H1 (cell line): ENCODE measurements at regions not wholly inside any gene's neighbourhood (a gene's known extent, or its start where the extent isn't known, plus 50 kb on each side); places are given as distances from the start of the nearest gene placed in this dataset.
"Not testable (repeated sequence)": the region's sequence is repeated elsewhere in the genome, so short reads cannot be mapped to it uniquely, and the experiment has no call there.

Experiments used
- CTCF ChIA-PET: fragments of 300-600 bp; sonication (Branson Sonifier 250); formaldehyde crosslinking; loops from one replicate; lab custom pipeline; 2021; ENCODE audit not compliant: partially characterized antibody; lab: Charles Lee
- POLR2A ChIA-PET: fragments of 300-600 bp; sonication (Branson Sonifier 250); formaldehyde crosslinking; loops from one replicate; lab custom pipeline; 2021; ENCODE audit warnings: inconsistent platforms; ENCODE audit not compliant: partially characterized antibody; lab: Charles Lee
- DNase-seq, 2 experiments: peaks; one replicate each; pipeline versions ENCODE4 v3.0.0 to v3.0.0-alpha.2; 2010 to 2022; ENCODE audit warnings: low spot score in 2 of 2, low read depth in 1 of 2, mixed read lengths in 1 of 2
- FAIRE-seq: peaks from 2 replicates; lab custom pipeline; 2011; peaks lifted over from hg19 to GRCh38; lab: Jason Lieb, UNC
- H2AFZ ChIP-seq: 2 replicates; pipeline ENCODE4 v1.8.1; 2012; ENCODE audit warnings: low read length, inconsistent platforms
- H2AK5ac ChIP-seq: 2 replicates; pipeline ENCODE4 v1.6.1; 2013; ENCODE audit warnings: low read depth, low read length
- H2BK120ac ChIP-seq: replicated peaks from 2 replicates; pipeline ENCODE3; 2013; ENCODE audit warnings: low read depth, low read length, inconsistent platforms
- H2BK12ac ChIP-seq: 2 replicates; pipeline ENCODE4 v1.6.1; 2013; ENCODE audit warnings: low read depth, low read length
- H2BK15ac ChIP-seq: 2 replicates; pipeline ENCODE4 v1.6.1; 2013; ENCODE audit warnings: low read length
- H2BK20ac ChIP-seq: 2 replicates; pipeline ENCODE4 v1.6.1; 2013; ENCODE audit warnings: low read length
- H2BK5ac ChIP-seq: 2 replicates; pipeline ENCODE4 v1.6.1; 2013; ENCODE audit warnings: low read depth, low read length
- H3K14ac ChIP-seq: 2 replicates; pipeline ENCODE4 v1.6.1; 2013; ENCODE audit warnings: inconsistent platforms; ENCODE audit not compliant: insufficient read length
- H3K18ac ChIP-seq: 2 replicates; pipeline ENCODE4 v1.6.1; 2013; ENCODE audit warnings: low read length; ENCODE audit errors: extremely low read depth
- H3K23ac ChIP-seq: 2 replicates; pipeline ENCODE4 v1.6.1; 2013; ENCODE audit warnings: inconsistent platforms; ENCODE audit not compliant: insufficient read length
- H3K23me2 ChIP-seq: 2 replicates; pipeline ENCODE4 v1.6.1; 2013; ENCODE audit warnings: low read depth, low read length
- H3K27ac ChIP-seq: 2 replicates; pipeline ENCODE4 v1.6.1; 2011; ENCODE audit warnings: low read depth, low read length, inconsistent platforms
- H3K27me3 ChIP-seq, 4 experiments: replicated peaks in 1 of 4; 1 replicate in 1 of 4; 2 replicates in 3 of 4; pipeline versions ENCODE4 v1.6.1 to v1.8.1; 2011 to 2013; ENCODE audit warnings: low read length in 3 of 4, mild to moderate bottlenecking in 3 of 4, inconsistent platforms in 2 of 4, mixed read lengths in 2 of 4, moderate library complexity in 1 of 4; ENCODE audit not compliant: control insufficient read depth in 3 of 4, insufficient read depth in 3 of 4; ENCODE audit errors: extremely low read depth in 1 of 4
- H3K36me3 ChIP-seq, 4 experiments: 2 replicates each; pipeline versions ENCODE4 v1.6.1 to v1.8.1; 2011 to 2013; ENCODE audit warnings: mild to moderate bottlenecking in 4 of 4, low read length in 3 of 4, moderate library complexity in 2 of 4, control low read depth in 1 of 4, inconsistent platforms in 1 of 4; ENCODE audit not compliant: insufficient read depth in 4 of 4, control insufficient read depth in 2 of 4
- H3K4ac ChIP-seq: replicated peaks from 2 replicates; pipeline ENCODE3; 2013; ENCODE audit warnings: low read length, low read depth, mixed read lengths, inconsistent platforms; ENCODE audit not compliant: insufficient read length
- H3K4me1 ChIP-seq, 4 experiments: replicated peaks in 1 of 4; 1 replicate in 1 of 4; 2 replicates in 3 of 4; pipeline versions ENCODE4 v1.6.1 to v1.8.1; 2011 to 2013; ENCODE audit warnings: low read length in 3 of 4, inconsistent platforms in 2 of 4, mixed read lengths in 1 of 4; ENCODE audit not compliant: insufficient read depth in 4 of 4, control insufficient read depth in 3 of 4
- H3K4me2 ChIP-seq, 2 experiments: 2 replicates each; pipeline versions ENCODE4 v1.6.1 to v1.8.1; 2011 to 2013; ENCODE audit warnings: low read depth in 2 of 2, low read length in 2 of 2, control low read depth in 1 of 2, inconsistent platforms in 1 of 2, mild to moderate bottlenecking in 1 of 2; ENCODE audit not compliant: insufficient read depth in 1 of 2
- H3K4me3 ChIP-seq, 4 experiments: fragments of 200-600, 300-600 bp in 1 of 4; sonication (generic), shearing (Covaris generic), sonication (Bioruptor Twin) in 1 of 4; 2 replicates each; pipeline versions ENCODE4 v1.5.1 to v1.8.1; 2011 to 2016; ENCODE audit warnings: low read length in 4 of 4, low read depth in 3 of 4, control low read depth in 2 of 4, inconsistent platforms in 2 of 4, mild to moderate bottlenecking in 2 of 4, mixed read lengths in 1 of 4, moderate library complexity in 1 of 4; ENCODE audit not compliant: insufficient read depth in 2 of 4; ENCODE audit errors: extremely low read depth in 1 of 4
- H3K56ac ChIP-seq: replicated peaks from 2 replicates; pipeline ENCODE3; 2013; ENCODE audit warnings: low read depth, mild to moderate bottlenecking, mixed read lengths, low read length, inconsistent platforms; ENCODE audit not compliant: insufficient read length
- H3K79me1 ChIP-seq: 2 replicates; pipeline ENCODE4 v1.6.1; 2013; ENCODE audit warnings: low read depth, low read length, control low read depth
- H3K79me2 ChIP-seq, 2 experiments: 2 replicates each; pipeline versions ENCODE4 v1.6.1 to v1.8.1; 2012 to 2013; ENCODE audit warnings: low read length in 2 of 2, mild to moderate bottlenecking in 2 of 2, inconsistent platforms in 1 of 2; ENCODE audit not compliant: insufficient read depth in 2 of 2, control insufficient read depth in 1 of 2
- H3K9ac ChIP-seq, 4 experiments: replicated peaks in 1 of 4; 1 replicate in 1 of 4; 2 replicates in 3 of 4; pipeline versions ENCODE4 v1.6.1 to v1.8.1; 2011 to 2013; ENCODE audit warnings: low read depth in 3 of 4, low read length in 3 of 4, control low read depth in 2 of 4, mild to moderate bottlenecking in 2 of 4, moderate library complexity in 2 of 4, inconsistent platforms in 1 of 4; ENCODE audit errors: extremely low read depth in 1 of 4
- H3K9me3 ChIP-seq, 2 experiments: 2 replicates each; pipeline versions ENCODE4 v1.6.1 to v1.8.1; 2012 to 2013; ENCODE audit warnings: mild to moderate bottlenecking in 2 of 2, moderate library complexity in 2 of 2, control low read depth in 1 of 2, inconsistent platforms in 1 of 2, low read depth in 1 of 2, low read length in 1 of 2, mixed read lengths in 1 of 2; ENCODE audit not compliant: insufficient read depth in 2 of 2
- H4K20me1 ChIP-seq, 2 experiments: replicated peaks in 1 of 2; 2 replicates each; pipeline versions ENCODE3 to v1.8.1; 2011 to 2013; ENCODE audit warnings: inconsistent platforms in 2 of 2, low read length in 2 of 2, mild to moderate bottlenecking in 1 of 2; ENCODE audit not compliant: insufficient read depth in 2 of 2, control insufficient read depth in 1 of 2
- H4K5ac ChIP-seq: 2 replicates; pipeline ENCODE4 v1.6.1; 2013; ENCODE audit warnings: low read length, low read depth, mixed read lengths, inconsistent platforms; ENCODE audit not compliant: insufficient read length
- H4K8ac ChIP-seq: 2 replicates; pipeline ENCODE4 v1.8.0; 2013; ENCODE audit warnings: mild to moderate bottlenecking, moderate library complexity, low read length, inconsistent platforms; ENCODE audit not compliant: insufficient read depth; ENCODE audit errors: extremely low read depth
- H4K91ac ChIP-seq: replicated peaks from 2 replicates; pipeline ENCODE3; 2013; ENCODE audit warnings: low read length, mixed read lengths, inconsistent platforms; ENCODE audit not compliant: insufficient read length
- HDAC2 ChIP-seq, 2 experiments: fragments of 300-600 bp in 1 of 2; sonication (generic) in 1 of 2; IDR thresholded peaks; 2 replicates each; pipeline ENCODE4 v1.6.1; 2011 to 2012; ENCODE audit warnings: low read depth in 2 of 2, low read length in 2 of 2, mild to moderate bottlenecking in 2 of 2, moderate library complexity in 2 of 2, borderline replicate concordance in 1 of 2, inconsistent platforms in 1 of 2
- WGBS, 2 experiments: shearing (Covaris generic) in 1 of 2; methylation state at CpG; one replicate each; pipeline versions ENCODE4 v1.1.6 to v1.1.7; 2013 to 2015; ENCODE audit warnings: low lambda C conversion rate in 2 of 2, mixed read lengths in 2 of 2, inconsistent platforms in 1 of 2, low coverage in 1 of 2, missing lambda C conversion rate in 1 of 2; ENCODE audit not compliant: insufficient replicate concordance in 2 of 2, insufficient coverage in 1 of 2, insufficient read length in 1 of 2; ENCODE audit errors: extremely low coverage in 1 of 2, missing lambda C conversion rate in 1 of 2; 5-methylcytosine and 5-hydroxymethylcytosine counted together
- TF ChIP-seq, protein P1 (sequence below): IDR thresholded peaks from 2 replicates; pipeline ENCODE4 v1.6.1; 2011; ENCODE audit warnings: low read depth, mild to moderate bottlenecking, low read length; ENCODE audit not compliant: insufficient read depth

DNA sequence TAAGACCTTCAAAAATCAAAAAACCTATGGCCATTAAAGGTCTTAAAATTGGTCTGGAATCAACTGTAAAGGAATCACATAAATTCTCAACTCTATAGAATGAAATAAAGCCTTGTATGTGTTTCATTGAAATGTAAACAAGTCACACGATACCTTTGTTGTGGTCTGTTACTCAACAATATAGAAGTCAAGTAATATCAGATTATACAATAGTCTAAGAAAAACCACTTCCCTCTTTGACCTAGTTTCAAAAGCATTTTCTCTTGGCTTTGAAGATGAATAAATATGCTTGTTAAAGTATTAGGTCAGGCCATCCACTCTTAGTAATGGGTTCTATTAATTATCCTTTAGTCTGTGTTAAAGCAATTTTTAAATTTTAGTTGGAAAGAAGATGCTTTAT, 79.8 kb upstream of the DIO2 start (continued):
- TF ChIP-seq HDAC2 (IDR thresholded peaks at IDR 0.05; ENCODE audit: borderline replicate concordance in 1 of 2, low read depth in 2 of 2, low read length in 2 of 2), result no peak
- TF ChIP-seq, protein P1, sequence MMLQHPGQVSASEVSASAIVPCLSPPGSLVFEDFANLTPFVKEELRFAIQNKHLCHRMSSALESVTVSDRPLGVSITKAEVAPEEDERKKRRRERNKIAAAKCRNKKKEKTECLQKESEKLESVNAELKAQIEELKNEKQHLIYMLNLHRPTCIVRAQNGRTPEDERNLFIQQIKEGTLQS, result no peak

DNA sequence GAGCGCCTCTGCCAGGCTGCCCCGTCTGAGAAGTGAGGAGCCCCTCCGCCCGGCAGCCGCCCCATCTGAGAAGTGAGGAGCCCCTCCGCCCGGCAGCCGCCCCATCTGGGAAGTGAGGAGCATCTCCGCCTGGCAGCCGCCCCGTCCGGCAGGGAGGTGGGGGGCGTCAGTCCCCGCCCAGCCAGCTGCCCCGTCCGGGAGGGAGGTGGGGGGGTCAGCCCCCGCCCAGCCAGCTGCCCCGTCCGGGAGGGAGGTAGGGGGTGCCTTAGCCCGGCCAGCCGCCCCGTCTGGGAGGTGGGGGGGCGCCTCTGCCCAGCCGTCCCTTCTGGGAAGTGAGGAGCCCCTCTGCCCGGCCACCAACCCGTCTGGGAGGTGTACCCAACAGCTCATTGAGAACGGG, 75.4 kb upstream of the DIO2 start:
- H3K23ac ChIP-seq, H2BK12ac ChIP-seq, H3K4ac ChIP-seq, H2AK5ac ChIP-seq, H4K5ac ChIP-seq, H4K20me1 ChIP-seq, H3K14ac ChIP-seq, H4K91ac ChIP-seq, H3K27me3 ChIP-seq, H3K4me1 ChIP-seq, H3K56ac ChIP-seq, H3K4me3 ChIP-seq, H2BK20ac ChIP-seq, H3K23me2 ChIP-seq, POLR2A ChIA-PET, H4K8ac ChIP-seq, H3K79me2 ChIP-seq, H3K18ac ChIP-seq, H3K36me3 ChIP-seq, H2BK5ac ChIP-seq, CTCF ChIA-PET, H3K27ac ChIP-seq, H2BK120ac ChIP-seq, H2BK15ac ChIP-seq, H3K79me1 ChIP-seq, FAIRE-seq, H3K4me2 ChIP-seq, H3K9ac ChIP-seq, H2AFZ ChIP-seq, DNase-seq: not testable (repeated sequence)
- H3K9me3 ChIP-seq, result peaks cover 3 to 12% of the 10 kb centered on the region in 2 experiments; a peak in 2 of 4 replicates
- WGBS, 2 experiments, result 85% methylated on average over 4 of the region's 27 CpGs; no CpG with 5 or more reads in 1 of the 2 experiments
